ENCODE measurements at regions not wholly inside any gene's neighbourhood (a gene's known extent, or its start where the extent isn't known, plus 50 kb on each side); places are given as distances from the start of the nearest gene placed in this dataset.

DNA sequence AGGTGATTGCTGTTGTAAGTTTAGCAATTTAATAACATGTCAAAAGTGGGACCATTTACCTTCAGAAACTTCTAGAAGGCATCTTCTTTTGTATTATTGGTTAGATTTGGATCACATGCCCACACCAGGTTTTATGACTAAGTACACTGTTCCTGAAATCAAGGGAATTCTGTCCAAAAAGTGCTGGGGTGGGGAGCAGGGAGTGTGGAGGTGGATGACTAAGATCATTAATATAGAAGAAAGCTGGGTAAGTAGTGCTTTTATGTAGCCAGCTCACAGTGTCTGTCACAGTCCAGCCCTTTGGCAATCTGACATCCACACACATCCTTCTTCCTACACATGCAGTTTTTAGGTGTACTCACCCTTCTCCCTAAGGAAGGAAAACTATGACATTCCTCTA is 120.0 kb downstream of the TMCO5A start:
- TF ChIP-seq SUZ12 (IDR thresholded peaks at IDR 0.05) (no peak), TARDBP (IDR thresholded peaks at IDR 0.05) (no peak), SP1 (IDR thresholded peaks at IDR 0.05) (no peak), FOXK2 (IDR thresholded peaks at IDR 0.05) (no peak), HDGF (IDR thresholded peaks at IDR 0.05; ENCODE audit: borderline replicate concordance) (no peak), ARNT (IDR thresholded peaks at IDR 0.05) (no peak), LEF1 (IDR thresholded peaks at IDR 0.05; ENCODE audit: borderline replicate concordance) (no peak), FOXM1 (IDR thresholded peaks at IDR 0.05; ENCODE audit: borderline replicate concordance) (no peak)

Measured in HEK293T (cell line).